Transverse colon (tissue), 4 donors: ENCODE measurements at regions not wholly inside any gene's neighbourhood (a gene's known extent, or its start where the extent isn't known, plus 50 kb on each side); places are given as distances from the start of the nearest gene placed in this dataset.

Experiments
- DNase-seq: peaks from one replicate; pipeline ENCODE4 v3.0.0-alpha.2; 2019
- H3K27ac ChIP-seq, 4 donors: fragments of 200-600 bp; sonication (generic); 2 replicates each; pipeline ENCODE4 v1.5.1; 2016 to 2018; ENCODE audit warnings: inconsistent platforms in 4 of 4
- H3K27me3 ChIP-seq: fragments of 200-600 bp; sonication (generic); 2 replicates; pipeline ENCODE4 v1.5.1; 2017; ENCODE audit warnings: inconsistent platforms
- H3K36me3 ChIP-seq, 4 donors: fragments of 200-600 bp; sonication (generic); 2 replicates each; pipeline ENCODE4 v1.5.1; 2017 to 2019; ENCODE audit warnings: inconsistent platforms in 4 of 4
- H3K4me1 ChIP-seq, 4 donors: fragments of 200-600 bp; sonication (generic); 2 replicates each; pipeline ENCODE4 v1.5.1; 2017 to 2020; ENCODE audit warnings: inconsistent platforms in 4 of 4
- H3K4me3 ChIP-seq, 4 donors: fragments of 200-600 bp; sonication (generic); 1 replicate in 1 of 4; 2 replicates in 3 of 4; pipeline versions ENCODE4 v1.5.1 to v1.6.1; 2017 to 2019; ENCODE audit warnings: inconsistent platforms in 4 of 4
- H3K9me3 ChIP-seq, 2 donors: fragments of 200-600 bp; sonication (generic); 2 replicates each; pipeline ENCODE4 v1.5.1; 2017 to 2019; ENCODE audit warnings: inconsistent platforms in 2 of 2
- EP300 ChIP-seq: sonication (generic); formaldehyde crosslinking; IDR thresholded peaks from one replicate; pipeline ENCODE4 v1.6.1; 2017; ENCODE audit warnings: antibody characterized with exemption, low read depth
- POLR2A ChIP-seq: fragments of 450-650 bp; IDR thresholded peaks from one replicate; pipeline ENCODE4 v1.6.1; 2016; ENCODE audit warnings: antibody characterized with exemption, mild to moderate bottlenecking, moderate library complexity
- POLR2AphosphoS5 ChIP-seq, 3 donors: sonication (generic); formaldehyde crosslinking; IDR thresholded peaks; one replicate each; pipeline ENCODE4 v1.6.1; 2016; ENCODE audit warnings: antibody characterized with exemption in 3 of 3
- WGBS, 2 donors: methylation state at CpG; one replicate each; pipeline ENCODE4 v1.1.5; 2018; ENCODE audit warnings: low coverage in 1 of 2; 5-methylcytosine and 5-hydroxymethylcytosine counted together
- in situ Hi-C, 4 donors: fragments of 200-750 bp; cut with MboI; loops; one replicate each; pipeline versions ENCODE4 v1.15.0 to v1.15.1; 2017; ENCODE audit warnings: low sequenced_read_pairs in 3 of 4, low pct_ligation_motif_present in 1 of 4, low pct_unique_long_range_greater_than_20kb in 1 of 4
- intact Hi-C: fragments of 100-400 bp; cut with DNase I; formaldehyde crosslinking; loops from one replicate; pipeline ENCODE4 v1.15.1; 2023; ENCODE audit warnings: low total_unique reads
- TF ChIP-seq, protein P1 (sequence below), 5 experiments: fragments of 200-600 bp in 3 of 5; fragments of 450-650 bp in 2 of 5; sonication (generic) in 3 of 5; IDR thresholded peaks; 1 replicate in 2 of 5; 2 replicates in 3 of 5; pipeline ENCODE4 v1.5.1; 2016 to 2017; ENCODE audit warnings: antibody characterized with exemption in 5 of 5, inconsistent platforms in 3 of 5, mild to moderate bottlenecking in 2 of 5, moderate library complexity in 1 of 5

- H3K27me3 ChIP-seq: no peaks in the 10 kb centered on the region
- no peaks in the 10 kb centered on the region for H3K4me1 ChIP-seq
- H3K4me3 ChIP-seq: no peak overlapping the region
- no peaks in the 10 kb centered on the region for H3K36me3 ChIP-seq
- no peak for DNase-seq
- no peaks in the 10 kb centered on the region for H3K9me3 ChIP-seq
- H3K27ac ChIP-seq: no peak overlapping the region
- TF ChIP-seq POLR2AphosphoS5 (IDR thresholded peaks at IDR 0.05): no peak
- TF ChIP-seq, protein P1, sequence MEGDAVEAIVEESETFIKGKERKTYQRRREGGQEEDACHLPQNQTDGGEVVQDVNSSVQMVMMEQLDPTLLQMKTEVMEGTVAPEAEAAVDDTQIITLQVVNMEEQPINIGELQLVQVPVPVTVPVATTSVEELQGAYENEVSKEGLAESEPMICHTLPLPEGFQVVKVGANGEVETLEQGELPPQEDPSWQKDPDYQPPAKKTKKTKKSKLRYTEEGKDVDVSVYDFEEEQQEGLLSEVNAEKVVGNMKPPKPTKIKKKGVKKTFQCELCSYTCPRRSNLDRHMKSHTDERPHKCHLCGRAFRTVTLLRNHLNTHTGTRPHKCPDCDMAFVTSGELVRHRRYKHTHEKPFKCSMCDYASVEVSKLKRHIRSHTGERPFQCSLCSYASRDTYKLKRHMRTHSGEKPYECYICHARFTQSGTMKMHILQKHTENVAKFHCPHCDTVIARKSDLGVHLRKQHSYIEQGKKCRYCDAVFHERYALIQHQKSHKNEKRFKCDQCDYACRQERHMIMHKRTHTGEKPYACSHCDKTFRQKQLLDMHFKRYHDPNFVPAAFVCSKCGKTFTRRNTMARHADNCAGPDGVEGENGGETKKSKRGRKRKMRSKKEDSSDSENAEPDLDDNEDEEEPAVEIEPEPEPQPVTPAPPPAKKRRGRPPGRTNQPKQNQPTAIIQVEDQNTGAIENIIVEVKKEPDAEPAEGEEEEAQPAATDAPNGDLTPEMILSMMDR (IDR thresholded peaks at IDR 0.05): no peak
- TF ChIP-seq POLR2A: no peak
- no peak for TF ChIP-seq EP300
- intact Hi-C loops: no loop called here
- 59% methylated on average over 4 of the region's 4 CpGs; no CpG with 5 or more reads in 1 of the 2 donors for WGBS, 2 donors
- in situ Hi-C loops: no loop called here
Observed at GRCh38 chr13:36530050-36530789, 97.9 kb downstream of the CCNA1 start.

DNA sequence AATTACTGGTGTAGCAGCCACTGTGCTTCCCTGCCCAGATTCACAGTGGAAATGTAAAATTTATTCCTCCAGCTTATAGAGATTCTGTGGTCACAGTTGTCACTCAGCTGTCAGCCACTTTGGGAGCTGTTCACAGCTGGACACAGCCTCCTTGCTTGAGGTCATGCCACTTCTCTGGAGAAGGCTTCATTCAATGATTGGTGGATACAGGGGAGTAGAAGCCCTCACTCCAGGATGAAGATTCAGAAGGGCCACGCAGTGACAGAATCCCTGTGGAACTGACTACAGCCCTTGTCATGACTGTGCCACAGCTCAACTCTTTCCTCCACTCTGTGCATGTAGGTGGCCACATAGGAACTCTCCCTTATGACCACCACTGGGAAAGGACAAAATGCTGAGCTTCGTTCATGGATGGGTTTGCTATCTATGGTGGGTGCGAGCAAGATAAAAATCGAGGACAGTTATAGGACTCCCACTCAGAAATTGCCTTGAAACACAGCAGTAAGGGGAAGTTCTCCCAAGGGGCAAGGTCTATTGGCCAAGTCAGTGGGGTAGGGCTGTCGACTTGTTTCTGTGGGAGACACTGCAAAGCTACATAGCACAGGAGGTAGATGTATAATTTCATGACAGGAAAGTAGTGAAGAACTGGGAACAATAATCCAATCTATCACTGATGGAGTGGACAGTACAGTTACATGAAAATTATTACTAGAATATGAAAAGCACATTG is 98.7 kb downstream of the CCNA1 start:
- intact Hi-C loops (no loop called here), in situ Hi-C loops (no loop called here)
- H3K27me3 ChIP-seq: no peaks in the 10 kb centered on the region
- no peak for DNase-seq
- H3K4me3 ChIP-seq: no peak overlapping the region
- TF ChIP-seq EP300 (no peak), POLR2A (no peak), POLR2AphosphoS5 (IDR thresholded peaks at IDR 0.05) (no peak)
- TF ChIP-seq, protein P1 (IDR thresholded peaks at IDR 0.05): no peak
- no peaks in the 10 kb centered on the region for H3K9me3 ChIP-seq
- no peaks in the 10 kb centered on the region for H3K36me3 ChIP-seq
- no peaks in the 10 kb centered on the region for H3K4me1 ChIP-seq
- no peak overlapping the region for H3K27ac ChIP-seq
- 75 to 83% methylated on average over 4 to 5 of the region's 5 CpGs for WGBS, 2 donors

- in situ Hi-C loops: no loop called here
- H3K4me3 ChIP-seq: no peak overlapping the region
- no peak overlapping the region for H3K27ac ChIP-seq
- H3K4me1 ChIP-seq: no peaks in the 10 kb centered on the region
- intact Hi-C loops: no loop called here
- 17 to 47% methylated on average over 2 to 5 of the region's 5 CpGs for WGBS, 2 donors
- TF ChIP-seq EP300 (no peak), POLR2A (no peak), POLR2AphosphoS5 (IDR thresholded peaks at IDR 0.05) (no peak)
- TF ChIP-seq, protein P1 (IDR thresholded peaks at IDR 0.05): no peak
- no peak for DNase-seq
- no peaks in the 10 kb centered on the region for H3K9me3 ChIP-seq
- H3K36me3 ChIP-seq: no peaks in the 10 kb centered on the region
- no peaks in the 10 kb centered on the region for H3K27me3 ChIP-seq
Observed at GRCh38 chr13:36531746-36532486, 99.6 kb downstream of the CCNA1 start.

GRCh38 chr13:36533806-36534205 is 101.5 kb downstream of the CCNA1 start:
- H3K27ac ChIP-seq: no peak overlapping the region
- TF ChIP-seq EP300 (no peak), POLR2AphosphoS5 (IDR thresholded peaks at IDR 0.05) (no peak), POLR2A (no peak)
- TF ChIP-seq, protein P1 (IDR thresholded peaks at IDR 0.05): no peak
- H3K27me3 ChIP-seq: no peaks in the 10 kb centered on the region
- DNase-seq: no peak
- no peaks in the 10 kb centered on the region for H3K4me1 ChIP-seq
- no peaks in the 10 kb centered on the region for H3K36me3 ChIP-seq
- H3K4me3 ChIP-seq: no peak overlapping the region
- 70 to 100% methylated on average over 1 to 2 of the region's 2 CpGs for WGBS, 2 donors
- in situ Hi-C loops (no loop called here), intact Hi-C loops (no loop called here)
- H3K9me3 ChIP-seq: peaks cover 0 to 7% of the 10 kb centered on the region in 2 donors
